SK-N-SH (cell line): ENCODE measurements at regions not wholly inside any gene's neighbourhood (a gene's known extent, or its start where the extent isn't known, plus 50 kb on each side); places are given as distances from the start of the nearest gene placed in this dataset.

Experiments
- CTCF ChIA-PET: fragments of 300-600, 350-600 bp; formaldehyde crosslinking; extraction: SDS; loops from one replicate; lab custom pipeline; 2021; lab: Yijun Ruan, JAX
- POLR2A ChIA-PET: fragments of 350-600 bp; sonication (Branson Sonifier 250); formaldehyde crosslinking; extraction: SDS; loops from one replicate; lab custom pipeline; 2020; ENCODE audit warnings: antibody characterized with exemption, inconsistent platforms; lab: Yijun Ruan, JAX
- DNase-seq: peaks from one replicate; pipeline ENCODE4 v3.0.0; 2012
- H2AFZ ChIP-seq: fragments of 200-600 bp; sonication (generic); 2 replicates; pipeline ENCODE4 v1.8.1; 2016; ENCODE audit warnings: antibody characterized with exemption, mild to moderate bottlenecking, low read depth
- H3F3A ChIP-seq: fragments of 200-600 bp; sonication (generic); replicated peaks from 2 replicates; pipeline ENCODE3; 2016; ENCODE audit warnings: antibody characterized with exemption, mild to moderate bottlenecking; ENCODE audit not compliant: insufficient read depth
- H3K27ac ChIP-seq, 2 experiments: fragments of 200-500 bp in 1 of 2; fragments of 200-600 bp in 1 of 2; sonication (Bioruptor generic) in 1 of 2; sonication (generic), shearing (Covaris generic) in 1 of 2; 2 replicates each; pipeline versions ENCODE4 v1.5.1 to v1.6.1; 2014 to 2016; ENCODE audit warnings: low read depth in 2 of 2, inconsistent platforms in 1 of 2, low read length in 1 of 2, mild to moderate bottlenecking in 1 of 2, mixed read lengths in 1 of 2
- H3K27me3 ChIP-seq: fragments of 200-600 bp; sonication (generic), shearing (Covaris generic); 2 replicates; pipeline ENCODE4 v1.6.1; 2016; ENCODE audit warnings: mixed run types; ENCODE audit not compliant: insufficient read depth
- H3K36me3 ChIP-seq, 2 experiments: fragments of 200-500 bp in 1 of 2; fragments of 200-600 bp in 1 of 2; sonication (Bioruptor generic) in 1 of 2; sonication (generic) in 1 of 2; replicated peaks in 1 of 2; 2 replicates each; pipeline versions ENCODE3 to v1.5.1; 2014 to 2016; ENCODE audit warnings: low read length in 1 of 2, mild to moderate bottlenecking in 1 of 2; ENCODE audit not compliant: insufficient read depth in 2 of 2, control insufficient read depth in 1 of 2
- H3K4me1 ChIP-seq, 2 experiments: fragments of 200-500 bp in 1 of 2; fragments of 200-600 bp in 1 of 2; sonication (Bioruptor generic) in 1 of 2; sonication (generic), shearing (Covaris generic) in 1 of 2; 2 replicates each; pipeline versions ENCODE4 v1.5.1 to v1.6.1; 2014 to 2016; ENCODE audit warnings: low read depth in 1 of 2, low read length in 1 of 2, mixed run types in 1 of 2; ENCODE audit not compliant: insufficient read depth in 2 of 2, control insufficient read depth in 1 of 2
- H3K4me2 ChIP-seq: fragments of 200-600 bp; sonication (generic), shearing (Covaris generic); 2 replicates; pipeline ENCODE4 v1.6.1; 2017; ENCODE audit warnings: mixed run types
- H3K4me3 ChIP-seq, 2 experiments: fragments of 200-500 bp in 1 of 2; fragments of 200-600 bp in 1 of 2; sonication (Bioruptor generic) in 1 of 2; sonication (generic), shearing (Covaris generic) in 1 of 2; 2 replicates each; pipeline versions ENCODE4 v1.5.1 to v1.8.1; 2014 to 2016; ENCODE audit warnings: low read depth in 2 of 2, inconsistent platforms in 1 of 2, low read length in 1 of 2, mild to moderate bottlenecking in 1 of 2, mixed read lengths in 1 of 2, moderate library complexity in 1 of 2
- H3K79me2 ChIP-seq: fragments of 200-600 bp; sonication (generic); 2 replicates; pipeline ENCODE4 v1.8.1; 2017; ENCODE audit warnings: mild to moderate bottlenecking; ENCODE audit not compliant: insufficient read depth
- H3K9ac ChIP-seq: fragments of 200-600 bp; sonication (generic); 2 replicates; pipeline ENCODE4 v1.6.1; 2017; ENCODE audit warnings: mixed run types
- H3K9me2 ChIP-seq: fragments of 200-600 bp; sonication (generic); 2 replicates; pipeline ENCODE4 v1.6.1; 2017; ENCODE audit warnings: mixed run types
- H3K9me3 ChIP-seq: fragments of 200-600 bp; sonication (generic); 2 replicates; pipeline ENCODE4 v1.6.1; 2017; ENCODE audit warnings: mixed run types, mild to moderate bottlenecking, moderate library complexity
- H4K20me1 ChIP-seq: fragments of 200-600 bp; sonication (generic); 2 replicates; pipeline ENCODE4 v1.6.1; 2017; ENCODE audit warnings: mild to moderate bottlenecking, mixed run types; ENCODE audit not compliant: insufficient read depth
- CHD2 ChIP-seq: fragments of 150-350 bp; IDR thresholded peaks from 2 replicates; pipeline ENCODE4 v1.6.1; 2018; ENCODE audit warnings: low read length; ENCODE audit not compliant: partially characterized antibody
- FOSL2 ChIP-seq: IDR thresholded peaks from 2 replicates; pipeline ENCODE4 v1.4.0; 2012; ENCODE audit warnings: low read depth, mild to moderate bottlenecking, moderate library complexity, borderline replicate concordance
- FOXM1 ChIP-seq: IDR thresholded peaks from 2 replicates; pipeline ENCODE4 v1.4.0; 2012; ENCODE audit warnings: low read depth, mild to moderate bottlenecking
- JUND ChIP-seq: IDR thresholded peaks from 2 replicates; pipeline ENCODE4 v1.4.0; 2012
- MEF2A ChIP-seq: IDR thresholded peaks from 2 replicates; pipeline ENCODE4 v1.4.0; 2012; ENCODE audit warnings: low read depth, borderline replicate concordance
- NFIC ChIP-seq: IDR thresholded peaks from 2 replicates; pipeline ENCODE4 v1.4.0; 2012; ENCODE audit warnings: borderline replicate concordance
- NRF1 ChIP-seq: IDR thresholded peaks from 2 replicates; pipeline ENCODE4 v1.6.1; 2012; ENCODE audit warnings: low read depth, mild to moderate bottlenecking, low read length
- PBX3 ChIP-seq: IDR thresholded peaks from 2 replicates; pipeline ENCODE4; 2012
- POLR2AphosphoS5 ChIP-seq: IDR thresholded peaks from 2 replicates; pipeline ENCODE4 v1.6.1; 2012; ENCODE audit warnings: low read depth, low read length
- RAD21 ChIP-seq: IDR thresholded peaks from 2 replicates; pipeline ENCODE4 v1.6.1; 2012; ENCODE audit warnings: mild to moderate bottlenecking, low read length
- RCOR1 ChIP-seq: fragments of 150-350 bp; IDR thresholded peaks from 2 replicates; pipeline ENCODE4 v1.6.1; 2017; ENCODE audit warnings: antibody characterized with exemption, low read length
- REST ChIP-seq: IDR thresholded peaks from 2 replicates; pipeline ENCODE4 v1.6.1; 2012; ENCODE audit warnings: mild to moderate bottlenecking, low read depth, low read length, moderate library complexity
- RXRA ChIP-seq: IDR thresholded peaks from 2 replicates; pipeline ENCODE4 v1.4.0; 2012; ENCODE audit warnings: low read depth, mild to moderate bottlenecking, borderline replicate concordance
- TEAD4 ChIP-seq: IDR thresholded peaks from 2 replicates; pipeline ENCODE4 v1.4.0; 2012; ENCODE audit warnings: mild to moderate bottlenecking, borderline replicate concordance; ENCODE audit not compliant: insufficient read depth
- YY1 ChIP-seq: IDR thresholded peaks from 2 replicates; pipeline ENCODE4 v1.4.0; 2012; ENCODE audit warnings: low read depth, mild to moderate bottlenecking
- WGBS: methylation state at CpG from one replicate; pipeline ENCODE4 v1.1.6; 2017; ENCODE audit warnings: low lambda C conversion rate; 5-methylcytosine and 5-hydroxymethylcytosine counted together
- TF ChIP-seq, protein P1 (sequence below): IDR thresholded peaks from 2 replicates; pipeline ENCODE4 v1.4.0; 2012; ENCODE audit warnings: low read depth, borderline replicate concordance
- TF ChIP-seq, protein P2 (sequence below): fragments of 150-350 bp; IDR thresholded peaks from 2 replicates; pipeline ENCODE4 v1.6.1; 2017; ENCODE audit warnings: antibody characterized with exemption, low read length, low read depth, borderline replicate concordance

DNA sequence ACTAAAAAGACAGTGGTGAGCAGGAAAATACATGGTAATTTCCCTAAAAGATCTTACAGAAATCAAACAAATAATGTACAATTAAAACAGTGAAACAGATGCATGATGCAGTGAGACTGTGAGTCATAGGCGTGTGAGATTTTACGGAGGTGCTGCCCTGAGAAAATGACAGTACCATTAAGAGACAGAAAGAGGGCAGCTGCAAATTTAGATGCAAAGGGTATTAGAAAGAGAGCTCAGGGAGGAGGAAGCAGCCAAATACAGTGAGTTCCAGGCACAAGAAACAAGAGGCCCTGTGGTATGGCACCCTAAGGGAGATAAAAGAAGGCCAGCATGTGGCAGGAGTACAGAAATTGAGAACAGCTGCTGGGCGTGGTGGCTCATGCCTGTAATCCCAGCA, 88.5 kb upstream of the FIBIN start:
- POLR2A ChIA-PET = no interaction called here
- no peaks in the 10 kb centered on the region for H3K36me3 ChIP-seq
- H3K9me2 ChIP-seq = no peaks in the 10 kb centered on the region
- no peaks in the 10 kb centered on the region for H3F3A ChIP-seq
- WGBS = 61% methylated on average over 3 of the region's 3 CpGs
- no peak overlapping the region for H3K4me2 ChIP-seq
- peak; percentile 2 for DNase-seq
- H3K4me1 ChIP-seq = peaks cover 9 to 13% of the 10 kb centered on the region in 2 experiments
- TF ChIP-seq RAD21 (0 out of 2 replicates have a peak, but pooled peaks have one; percentile 13), POLR2AphosphoS5 (no peak), RCOR1 (no peak), FOSL2 (peak; percentile 29; the same call in 1 of the 2 replicates)
- TF ChIP-seq, protein P1, sequence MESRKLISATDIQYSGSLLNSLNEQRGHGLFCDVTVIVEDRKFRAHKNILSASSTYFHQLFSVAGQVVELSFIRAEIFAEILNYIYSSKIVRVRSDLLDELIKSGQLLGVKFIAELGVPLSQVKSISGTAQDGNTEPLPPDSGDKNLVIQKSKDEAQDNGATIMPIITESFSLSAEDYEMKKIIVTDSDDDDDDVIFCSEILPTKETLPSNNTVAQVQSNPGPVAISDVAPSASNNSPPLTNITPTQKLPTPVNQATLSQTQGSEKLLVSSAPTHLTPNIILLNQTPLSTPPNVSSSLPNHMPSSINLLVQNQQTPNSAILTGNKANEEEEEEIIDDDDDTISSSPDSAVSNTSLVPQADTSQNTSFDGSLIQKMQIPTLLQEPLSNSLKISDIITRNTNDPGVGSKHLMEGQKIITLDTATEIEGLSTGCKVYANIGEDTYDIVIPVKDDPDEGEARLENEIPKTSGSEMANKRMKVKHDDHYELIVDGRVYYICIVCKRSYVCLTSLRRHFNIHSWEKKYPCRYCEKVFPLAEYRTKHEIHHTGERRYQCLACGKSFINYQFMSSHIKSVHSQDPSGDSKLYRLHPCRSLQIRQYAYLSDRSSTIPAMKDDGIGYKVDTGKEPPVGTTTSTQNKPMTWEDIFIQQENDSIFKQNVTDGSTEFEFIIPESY = no peak
- CTCF ChIA-PET = interaction anchor here (1.1 kb wide), 1 partner anchor 37 kb away, joined by 4 read pairs; no protein-coding TSS in a partner anchor
- no peaks in the 10 kb centered on the region for H3K9me3 ChIP-seq
- no peaks in the 10 kb centered on the region for H3K79me2 ChIP-seq
- H3K27ac ChIP-seq = peak overlapping the region; percentile 33 to 48; a peak in 2 of 4 replicates
- H3K27me3 ChIP-seq = no peaks in the 10 kb centered on the region
- H3K9ac ChIP-seq = peak overlapping the region; percentile 5; the same call in 1 of the 2 replicates
- no peak overlapping the region for H3K4me3 ChIP-seq
- H2AFZ ChIP-seq = peak overlapping the region; percentile 0; the same call in 1 of the 2 replicates
- no peaks in the 10 kb centered on the region for H4K20me1 ChIP-seq

DNA sequence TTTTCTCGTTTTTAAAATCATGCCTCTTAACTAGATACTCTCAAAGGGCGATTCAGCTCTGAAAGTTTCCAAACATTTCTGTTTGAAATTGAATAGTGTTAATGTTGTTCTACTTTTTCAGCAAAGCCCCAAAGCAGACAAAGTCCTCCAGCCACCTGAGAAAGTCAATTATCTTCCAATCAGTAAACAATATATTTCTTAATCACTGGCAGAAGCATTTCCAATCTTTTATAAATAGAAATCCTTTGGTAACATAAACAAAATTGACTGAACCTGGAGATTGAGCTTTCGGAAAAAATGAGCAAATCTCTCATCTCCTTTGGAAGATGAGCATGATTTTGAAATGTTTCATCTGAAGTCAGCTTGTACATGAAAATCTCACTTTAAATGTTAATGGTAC, 84.4 kb upstream of the FIBIN start:
- H2AFZ ChIP-seq = no peak overlapping the region
- no peaks in the 10 kb centered on the region for H3K27me3 ChIP-seq
- CTCF ChIA-PET = no interaction called here
- no peak overlapping the region for H3K4me2 ChIP-seq
- H3K79me2 ChIP-seq = no peaks in the 10 kb centered on the region
- no peaks in the 10 kb centered on the region for H3K36me3 ChIP-seq
- no peak for DNase-seq
- no peak overlapping the region for H3K4me3 ChIP-seq
- no peaks in the 10 kb centered on the region for H3K9me3 ChIP-seq
- no peak overlapping the region for H3K27ac ChIP-seq
- 62% methylated on average over 3 of the region's 3 CpGs for WGBS
- H3K9me2 ChIP-seq = no peaks in the 10 kb centered on the region
- H3K9ac ChIP-seq = no peak overlapping the region
- TF ChIP-seq NRF1 = no peak
- TF ChIP-seq, protein P2, sequence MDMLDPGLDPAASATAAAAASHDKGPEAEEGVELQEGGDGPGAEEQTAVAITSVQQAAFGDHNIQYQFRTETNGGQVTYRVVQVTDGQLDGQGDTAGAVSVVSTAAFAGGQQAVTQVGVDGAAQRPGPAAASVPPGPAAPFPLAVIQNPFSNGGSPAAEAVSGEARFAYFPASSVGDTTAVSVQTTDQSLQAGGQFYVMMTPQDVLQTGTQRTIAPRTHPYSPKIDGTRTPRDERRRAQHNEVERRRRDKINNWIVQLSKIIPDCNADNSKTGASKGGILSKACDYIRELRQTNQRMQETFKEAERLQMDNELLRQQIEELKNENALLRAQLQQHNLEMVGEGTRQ = no peak
- no peak for TF ChIP-seq JUND
- no peak for TF ChIP-seq YY1
- TF ChIP-seq MEF2A = no peak
- TF ChIP-seq TEAD4 = no peak
- TF ChIP-seq CHD2 = no peak
- no peak for TF ChIP-seq FOXM1
- no peak for TF ChIP-seq RAD21
- TF ChIP-seq NFIC = no peak
- TF ChIP-seq RXRA = no peak
- no peak for TF ChIP-seq REST
- no peak for TF ChIP-seq PBX3
- TF ChIP-seq RCOR1 = no peak
- POLR2A ChIA-PET = no interaction called here
- H3K4me1 ChIP-seq = peaks cover 6 to 8% of the 10 kb centered on the region in 2 experiments
- no peaks in the 10 kb centered on the region for H4K20me1 ChIP-seq
- H3F3A ChIP-seq = no peaks in the 10 kb centered on the region
